ENCODE measurements at regions not wholly inside any gene's neighbourhood (a gene's known extent, or its start where the extent isn't known, plus 50 kb on each side); places are given as distances from the start of the nearest gene placed in this dataset.

- H3K27me3 ChIP-seq: no peaks in the 10 kb centered on the region
- peaks cover 0 to 10% (median 2%) of the 10 kb centered on the region in 4 donors for H3K4me1 ChIP-seq
- H3K4me3 ChIP-seq: no peak overlapping the region
- 77 to 95% methylated on average over 2 of the region's 2 CpGs for WGBS, 2 donors
- no peaks in the 10 kb centered on the region for H3K36me3 ChIP-seq
- DNase-seq (no peak), ATAC-seq (ENCODE audit: low FRiP score in 2 of 2) (no peak)
- TF ChIP-seq POLR2AphosphoS5 (IDR thresholded peaks at IDR 0.05): no peak
- TF ChIP-seq EP300 (IDR thresholded peaks at IDR 0.05): no peak
- no peak for TF ChIP-seq CTCF (IDR thresholded peaks at IDR 0.05)
- no peak for TF ChIP-seq POLR2A (IDR thresholded peaks at IDR 0.05)
- H3K27ac ChIP-seq: no peak overlapping the region
- no peaks in the 10 kb centered on the region for H3K9me3 ChIP-seq
Measured at GRCh38 chr2:47655563-47655880, 84.7 kb upstream of the KCNK12 start.

GRCh38 chr2:47654790-47655562 is 84.2 kb upstream of the KCNK12 start:
- Histone ChIP-seq H3K4me3 (no peak overlapping the region), H3K27me3 (no peaks in the 10 kb centered on the region), H3K9me3 (no peaks in the 10 kb centered on the region), H3K4me1 (peaks cover 0 to 10% (median 2%) of the 10 kb centered on the region in 4 donors), H3K36me3 (no peaks in the 10 kb centered on the region), H3K27ac (no peak overlapping the region)
- DNase-seq (peak in 1 of 2 donors; percentile 75), ATAC-seq (ENCODE audit: low FRiP score in 2 of 2) (peak in 1 of 2 donors; percentile 52)
- TF ChIP-seq POLR2A (IDR thresholded peaks at IDR 0.05): no peak
- no peak for TF ChIP-seq CTCF (IDR thresholded peaks at IDR 0.05)
- no peak for TF ChIP-seq POLR2AphosphoS5 (IDR thresholded peaks at IDR 0.05)
- no peak for TF ChIP-seq EP300 (IDR thresholded peaks at IDR 0.05)
- WGBS, 2 donors: 55 to 68% methylated on average over 14 to 15 of the region's 15 CpGs

GRCh38 chr2:47653902-47654789 is 83.4 kb upstream of the KCNK12 start:
- Histone ChIP-seq H3K27ac (no peak overlapping the region), H3K9me3 (no peaks in the 10 kb centered on the region), H3K27me3 (no peaks in the 10 kb centered on the region), H3K4me3 (no peak overlapping the region), H3K4me1 (peaks cover 0 to 10% (median 2%) of the 10 kb centered on the region in 4 donors), H3K36me3 (no peaks in the 10 kb centered on the region)
- DNase-seq: no peak
- no peak for ATAC-seq (ENCODE audit: low FRiP score in 2 of 2)
- 61 to 67% methylated on average over 19 to 20 of the region's 20 CpGs for WGBS, 2 donors
- TF ChIP-seq EP300 (IDR thresholded peaks at IDR 0.05): no peak
- no peak for TF ChIP-seq CTCF (IDR thresholded peaks at IDR 0.05)
- TF ChIP-seq POLR2AphosphoS5 (IDR thresholded peaks at IDR 0.05): no peak
- no peak for TF ChIP-seq POLR2A (IDR thresholded peaks at IDR 0.05)

- no peaks in the 10 kb centered on the region for H3K36me3 ChIP-seq
- H3K9me3 ChIP-seq: no peaks in the 10 kb centered on the region
- H3K4me3 ChIP-seq: no peak overlapping the region
- 87 to 92% methylated on average over 6 of the region's 6 CpGs for WGBS, 2 donors
- ATAC-seq (ENCODE audit: low FRiP score in 2 of 2) (no peak), DNase-seq (no peak)
- peaks cover 0 to 10% (median 2%) of the 10 kb centered on the region in 4 donors for H3K4me1 ChIP-seq
- H3K27me3 ChIP-seq: no peaks in the 10 kb centered on the region
- no peak overlapping the region for H3K27ac ChIP-seq
- TF ChIP-seq POLR2AphosphoS5 (IDR thresholded peaks at IDR 0.05): no peak
- no peak for TF ChIP-seq EP300 (IDR thresholded peaks at IDR 0.05)
- TF ChIP-seq POLR2A (IDR thresholded peaks at IDR 0.05): no peak
- TF ChIP-seq CTCF (IDR thresholded peaks at IDR 0.05): no peak
Measured at GRCh38 chr2:47653036-47653435, 82.3 kb upstream of the KCNK12 start.
